IgD-negative memory B cell (primary cell): ENCODE measurements at regions not wholly inside any gene's neighbourhood (a gene's known extent, or its start where the extent isn't known, plus 50 kb on each side); places are given as distances from the start of the nearest gene placed in this dataset.

Source experiments
- H3K27ac Mint-ChIP-seq, 3 donors: one replicate each; pipeline ENCODE4 v1.8.0; 2020 to 2022; ENCODE audit warnings: mild to moderate bottlenecking in 3 of 3, mixed read lengths in 3 of 3, moderate library complexity in 1 of 3
- H3K27me3 Mint-ChIP-seq: one replicate; pipeline ENCODE4 v1.8.0; 2021; ENCODE audit warnings: mixed read lengths
- H3K36me3 Mint-ChIP-seq: one replicate; pipeline ENCODE4 v1.8.0; 2020; ENCODE audit warnings: mild to moderate bottlenecking, mixed read lengths
- H3K4me1 Mint-ChIP-seq, 3 donors: one replicate each; pipeline ENCODE4 v1.8.0; 2020 to 2022; ENCODE audit warnings: mixed read lengths in 3 of 3, mild to moderate bottlenecking in 1 of 3
- H3K4me3 Mint-ChIP-seq, 4 donors: one replicate each; pipeline ENCODE4 v1.8.0; 2020 to 2022; ENCODE audit warnings: mild to moderate bottlenecking in 4 of 4, mixed read lengths in 4 of 4, moderate library complexity in 3 of 4
- H3K9me3 Mint-ChIP-seq, 3 donors: one replicate each; pipeline ENCODE4 v1.8.0; 2020 to 2021; ENCODE audit warnings: mixed read lengths in 3 of 3, mild to moderate bottlenecking in 1 of 3

DNA sequence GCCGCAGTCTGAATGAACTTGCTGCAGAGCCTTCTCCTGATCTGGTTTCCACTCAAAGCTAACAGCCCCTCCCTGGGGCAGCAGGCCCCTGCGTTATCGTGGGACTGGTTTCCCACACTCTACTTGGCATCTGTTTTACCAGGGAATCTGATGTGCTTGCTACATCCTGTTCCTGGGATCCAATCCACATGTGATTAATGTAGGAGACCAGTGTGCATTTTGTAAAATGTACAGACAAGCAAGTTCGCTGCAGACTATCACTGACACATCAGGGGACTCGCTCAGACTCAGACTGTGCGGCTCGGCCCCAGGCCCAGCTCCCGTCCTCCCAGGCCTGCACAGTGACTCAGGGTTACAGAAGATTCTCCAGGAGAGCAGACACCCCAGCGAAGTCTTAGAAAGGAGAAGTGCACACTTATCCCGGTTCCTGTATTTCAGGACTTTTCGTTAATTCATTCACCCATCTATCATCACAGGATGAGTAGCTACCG, 340.1 kb downstream of the MATN1 start:
- Mint-ChIP-seq H3K9me3 (peaks cover 0 to 2% (median 0%) of the 10 kb centered on the region in 3 donors), H3K36me3 (peaks cover 1% of the 10 kb centered on the region), H3K4me3 (no peak overlapping the region), H3K27ac (no peak overlapping the region), H3K27me3 (peaks cover 7% of the 10 kb centered on the region), H3K4me1 (peaks cover 0 to 6% (median 0%) of the 10 kb centered on the region in 3 donors)

DNA sequence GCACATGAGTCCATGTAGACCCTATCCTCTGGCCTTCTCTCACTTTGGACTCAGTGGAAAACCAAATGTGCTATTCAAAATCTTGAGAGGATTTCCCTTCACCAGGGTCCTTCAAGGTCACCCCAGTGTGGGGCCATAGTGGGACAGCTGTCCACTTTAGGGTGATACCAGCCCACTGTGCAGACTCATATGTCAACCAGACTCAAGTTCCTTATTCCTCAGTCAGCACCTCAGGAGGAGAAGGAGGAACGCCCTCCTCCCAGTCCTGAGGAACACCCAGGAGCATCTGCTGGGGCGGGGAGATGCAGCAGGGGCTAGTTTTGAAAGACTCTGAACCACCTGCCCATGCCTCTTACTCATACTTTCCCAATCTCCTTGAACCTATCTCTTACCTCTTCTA, 340.9 kb downstream of the MATN1 start:
- peaks cover 9% of the 10 kb centered on the region for H3K27me3 Mint-ChIP-seq
- peaks cover 1% of the 10 kb centered on the region for H3K36me3 Mint-ChIP-seq
- H3K4me1 Mint-ChIP-seq: peaks cover 0 to 6% (median 0%) of the 10 kb centered on the region in 3 donors
- no peak overlapping the region for H3K4me3 Mint-ChIP-seq
- H3K9me3 Mint-ChIP-seq: peaks cover 0 to 2% (median 0%) of the 10 kb centered on the region in 3 donors
- H3K27ac Mint-ChIP-seq: peak overlapping the region in 1 of 3 donors; percentile 36

DNA sequence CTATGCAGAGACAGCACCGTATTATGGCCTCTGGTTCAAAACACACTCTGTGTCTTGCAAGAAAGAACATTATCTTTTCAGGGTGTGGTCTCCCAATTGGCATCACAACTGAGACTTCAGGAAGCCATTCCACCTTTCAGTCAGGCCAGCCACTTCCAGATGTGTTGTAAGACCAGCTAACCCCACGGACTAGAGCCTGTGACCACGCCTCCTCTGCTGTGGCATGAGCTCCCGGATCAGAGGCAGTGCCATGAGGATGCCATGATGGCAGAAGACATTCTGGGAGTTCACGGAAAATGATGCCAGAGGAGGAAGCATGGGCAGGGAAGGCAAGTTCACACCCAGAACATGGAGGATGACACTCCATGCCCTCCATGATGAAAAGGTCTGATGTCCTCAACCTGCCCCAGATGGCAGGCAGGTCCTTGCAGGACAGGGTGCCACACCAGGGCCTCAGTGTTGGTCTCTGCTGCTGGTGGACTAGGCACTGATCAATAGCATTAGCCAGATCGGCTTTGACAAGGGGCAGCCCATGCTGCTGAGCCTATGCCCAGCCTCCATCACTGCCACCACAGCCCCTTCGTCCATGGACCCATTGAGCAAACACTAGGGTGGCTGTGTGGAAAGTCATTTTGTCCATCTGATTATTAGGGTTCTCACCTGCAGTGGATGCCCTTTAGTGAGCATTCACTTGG, 341.6 kb downstream of the MATN1 start:
- Mint-ChIP-seq H3K4me1 (peaks cover 0 to 6% (median 0%) of the 10 kb centered on the region in 3 donors), H3K27me3 (peaks cover 10% of the 10 kb centered on the region), H3K36me3 (peaks cover 1% of the 10 kb centered on the region), H3K9me3 (peaks cover 0 to 2% (median 0%) of the 10 kb centered on the region in 3 donors), H3K27ac (no peak overlapping the region), H3K4me3 (no peak overlapping the region)

DNA sequence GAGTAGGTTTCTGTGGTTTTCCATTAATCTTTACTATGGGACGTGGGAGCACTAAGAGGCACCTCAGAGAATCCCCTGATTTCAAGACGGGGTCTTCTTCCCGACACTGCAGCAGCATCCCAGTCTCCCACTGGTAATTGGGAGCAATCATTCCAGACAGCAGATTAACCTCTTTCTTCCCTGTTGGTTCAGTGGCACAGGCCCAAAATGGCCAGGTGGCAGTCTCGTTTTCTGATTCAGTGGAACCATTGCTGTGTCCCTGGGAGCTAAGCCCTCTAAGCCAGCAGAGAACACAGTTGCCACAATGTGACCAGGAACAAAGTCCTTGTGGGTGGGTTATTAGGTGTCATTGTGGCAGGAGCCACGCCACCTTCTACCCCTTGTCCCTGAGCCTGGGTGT, 342.1 kb downstream of the MATN1 start:
- Mint-ChIP-seq H3K27me3 (peaks cover 15% of the 10 kb centered on the region), H3K9me3 (peaks cover 0 to 2% (median 0%) of the 10 kb centered on the region in 3 donors), H3K36me3 (peaks cover 1% of the 10 kb centered on the region), H3K27ac (no peak overlapping the region), H3K4me3 (no peak overlapping the region), H3K4me1 (peaks cover 0 to 6% (median 0%) of the 10 kb centered on the region in 3 donors)

DNA sequence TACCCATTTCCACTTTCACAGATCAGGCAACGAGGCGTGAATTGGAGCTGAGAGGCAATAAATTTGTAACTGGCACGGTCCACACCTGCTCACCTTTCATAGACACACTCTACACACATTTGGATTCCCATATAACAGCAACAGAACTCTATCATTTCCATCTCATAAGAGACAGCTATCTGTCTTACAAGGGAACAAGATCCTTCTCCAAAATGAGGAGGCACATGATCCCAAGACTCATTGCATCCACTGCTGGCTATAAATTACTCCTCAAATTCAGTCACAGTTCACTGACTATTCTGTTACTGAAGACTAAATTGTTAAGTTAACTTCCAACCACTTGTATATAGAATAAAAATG, 342.8 kb downstream of the MATN1 start:
- Mint-ChIP-seq H3K4me3 (no peak overlapping the region), H3K27ac (no peak overlapping the region), H3K27me3 (peaks cover 15% of the 10 kb centered on the region), H3K9me3 (peaks cover 0 to 5% (median 0%) of the 10 kb centered on the region in 3 donors), H3K4me1 (peaks cover 0 to 6% (median 0%) of the 10 kb centered on the region in 3 donors), H3K36me3 (peaks cover 1% of the 10 kb centered on the region)

DNA sequence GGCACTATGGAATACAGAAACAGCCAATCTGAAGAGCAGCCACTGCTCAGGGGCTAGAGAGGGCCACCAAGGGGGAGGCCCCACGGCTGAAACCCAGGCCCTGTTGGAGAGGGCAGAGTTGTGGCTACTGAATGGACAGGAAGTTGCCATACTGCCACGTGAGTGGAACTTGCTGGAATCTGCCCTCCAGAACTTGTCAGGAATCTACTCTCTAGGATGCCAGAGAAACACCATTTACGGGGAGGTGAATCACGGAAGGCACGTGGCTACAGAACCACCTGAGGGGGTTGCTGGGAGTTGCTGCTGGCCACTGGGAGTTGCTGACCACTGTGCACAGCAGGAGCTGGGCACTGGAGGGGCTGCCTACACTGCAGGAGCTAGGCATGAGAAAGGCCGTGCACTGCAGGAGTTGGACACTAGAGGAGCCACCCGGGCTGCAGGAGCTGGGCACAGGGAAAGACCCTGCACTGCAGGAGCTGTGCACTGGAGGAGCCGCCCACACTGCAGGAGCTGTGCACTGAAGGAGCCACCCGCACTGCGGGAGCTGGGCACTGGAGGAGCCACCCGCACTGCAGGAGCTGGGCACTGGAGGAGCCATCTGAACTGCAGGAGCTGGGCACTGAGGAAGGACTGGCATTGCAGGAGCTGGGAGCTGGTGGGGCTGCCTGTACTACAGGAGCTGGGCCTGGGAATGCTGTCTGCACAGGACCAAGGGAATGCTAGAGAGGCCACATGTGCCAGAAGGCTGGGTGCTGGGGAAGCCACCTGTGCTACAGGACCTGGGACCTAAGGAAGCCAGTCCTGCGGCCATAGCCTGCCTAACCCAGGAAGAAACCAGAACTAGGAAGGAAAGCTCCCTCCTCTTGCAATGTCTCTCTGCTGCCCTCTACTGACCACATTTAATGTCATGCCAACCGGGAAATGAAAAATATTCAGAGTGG, 343.4 kb downstream of the MATN1 start:
- H3K27me3 Mint-ChIP-seq: peaks cover 12% of the 10 kb centered on the region
- no peak overlapping the region for H3K4me3 Mint-ChIP-seq
- H3K27ac Mint-ChIP-seq: no peak overlapping the region
- peaks cover 0 to 3% (median 0%) of the 10 kb centered on the region in 3 donors for H3K9me3 Mint-ChIP-seq
- H3K4me1 Mint-ChIP-seq: peaks cover 0 to 6% (median 0%) of the 10 kb centered on the region in 3 donors
- no peaks in the 10 kb centered on the region for H3K36me3 Mint-ChIP-seq

DNA sequence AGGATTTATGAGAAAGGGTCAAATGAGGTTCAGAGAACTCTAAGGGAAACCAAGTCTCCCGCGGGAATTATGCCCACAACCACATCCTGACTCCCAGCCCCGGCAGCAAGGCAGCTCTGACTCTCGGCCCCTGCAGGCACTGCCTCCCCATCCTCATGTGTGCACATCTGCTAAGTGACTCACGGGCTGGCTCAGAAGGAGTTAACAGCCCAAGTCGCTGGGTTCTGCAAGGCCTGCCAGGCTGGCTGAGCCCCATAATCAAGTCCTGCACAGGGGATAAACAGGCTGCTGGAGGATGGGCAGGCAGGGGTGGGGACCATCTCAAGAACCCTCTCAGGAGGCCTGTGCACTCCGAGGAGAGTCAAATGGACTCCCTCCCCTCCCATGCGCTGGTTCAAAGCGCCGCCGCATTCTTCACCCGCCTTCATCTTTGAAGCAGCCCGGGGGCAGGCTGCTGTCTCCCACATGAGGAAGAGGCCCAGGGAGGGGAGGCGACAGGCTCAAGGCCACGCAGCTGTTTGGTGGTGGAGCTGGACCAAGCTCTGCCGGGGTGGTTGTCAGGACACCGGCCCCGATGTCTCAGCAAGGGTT, 344.3 kb downstream of the MATN1 start:
- Mint-ChIP-seq H3K27me3 (peaks cover 12% of the 10 kb centered on the region), H3K9me3 (peaks cover 0 to 3% (median 0%) of the 10 kb centered on the region in 3 donors), H3K4me3 (no peak overlapping the region), H3K36me3 (no peaks in the 10 kb centered on the region), H3K4me1 (peaks cover 0 to 6% (median 0%) of the 10 kb centered on the region in 3 donors), H3K27ac (no peak overlapping the region)

DNA sequence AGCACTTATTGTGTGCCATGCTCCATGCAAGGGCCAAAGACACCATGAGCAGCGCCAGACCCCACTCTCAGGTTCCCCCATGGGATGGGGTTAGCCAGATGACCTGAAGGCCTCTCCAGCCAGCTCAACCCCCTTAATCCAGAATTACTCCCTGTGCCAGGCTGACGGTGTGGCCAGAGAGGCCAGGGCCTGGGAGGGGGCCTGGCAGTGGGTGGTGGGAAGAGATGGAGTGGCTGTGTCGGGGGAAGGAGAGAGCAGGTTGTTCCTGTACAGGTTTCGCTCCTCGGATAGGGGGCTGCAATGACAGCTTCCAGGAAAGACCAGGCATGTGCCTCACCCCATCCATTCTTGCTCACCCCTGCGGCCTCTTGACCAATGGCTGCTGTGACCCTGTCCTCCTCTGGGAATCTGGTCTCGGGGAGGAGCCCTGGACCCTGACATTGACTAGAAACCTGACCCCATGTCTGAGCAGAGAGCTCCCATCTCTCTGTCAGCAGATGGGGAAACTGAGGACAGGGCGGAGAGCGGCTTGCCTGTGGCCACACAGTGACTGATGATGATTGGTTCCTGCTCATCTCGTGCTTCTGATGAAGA, 345.3 kb downstream of the MATN1 start:
- H3K27ac Mint-ChIP-seq: no peak overlapping the region
- peaks cover 0 to 6% (median 0%) of the 10 kb centered on the region in 3 donors for H3K4me1 Mint-ChIP-seq
- H3K4me3 Mint-ChIP-seq: no peak overlapping the region
- peaks cover 12% of the 10 kb centered on the region for H3K27me3 Mint-ChIP-seq
- H3K36me3 Mint-ChIP-seq: no peaks in the 10 kb centered on the region
- H3K9me3 Mint-ChIP-seq: peaks cover 0 to 3% (median 0%) of the 10 kb centered on the region in 3 donors

DNA sequence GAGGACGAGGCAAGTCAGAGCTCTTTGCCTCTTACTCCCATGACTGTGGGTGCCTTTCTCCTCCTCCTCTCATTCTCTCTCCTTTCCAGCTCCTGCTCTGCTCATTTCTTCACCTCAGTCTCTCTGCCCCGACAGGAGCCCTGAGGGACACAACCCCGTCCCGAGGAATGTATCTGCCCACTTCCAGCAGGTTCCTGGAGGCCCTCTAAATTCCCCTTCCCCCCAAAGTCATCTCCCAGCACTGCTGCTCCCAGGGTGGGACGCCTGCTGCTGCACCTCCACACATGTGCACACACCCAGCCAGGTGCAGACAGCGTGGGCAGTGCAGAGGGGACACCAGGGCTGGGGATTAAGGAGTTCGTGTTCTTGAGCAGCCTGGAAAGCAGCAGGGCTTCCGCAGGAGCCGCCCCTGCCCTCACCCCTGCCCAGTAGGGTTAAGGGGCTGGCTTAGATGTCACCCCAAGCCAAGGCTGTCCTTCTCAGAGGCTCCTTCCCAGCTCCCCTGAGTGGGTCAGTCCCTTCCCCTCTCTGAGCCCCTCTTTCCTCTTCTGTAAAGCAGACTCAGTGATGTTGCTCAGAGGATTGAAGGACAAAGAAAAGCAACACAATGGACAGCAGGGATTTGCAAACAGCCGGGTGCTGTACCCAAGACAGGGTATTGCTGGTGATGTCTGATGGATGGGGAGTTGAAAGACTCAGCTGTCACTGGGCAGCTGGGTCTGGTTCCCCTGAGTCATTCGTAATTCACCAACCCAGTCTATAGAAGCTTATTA, 346.0 kb downstream of the MATN1 start:
- no peak overlapping the region for H3K4me3 Mint-ChIP-seq
- peaks cover 0 to 3% (median 0%) of the 10 kb centered on the region in 3 donors for H3K9me3 Mint-ChIP-seq
- H3K27me3 Mint-ChIP-seq: peaks cover 12% of the 10 kb centered on the region
- peaks cover 0 to 6% (median 0%) of the 10 kb centered on the region in 3 donors for H3K4me1 Mint-ChIP-seq
- no peak overlapping the region for H3K27ac Mint-ChIP-seq
- no peaks in the 10 kb centered on the region for H3K36me3 Mint-ChIP-seq

DNA sequence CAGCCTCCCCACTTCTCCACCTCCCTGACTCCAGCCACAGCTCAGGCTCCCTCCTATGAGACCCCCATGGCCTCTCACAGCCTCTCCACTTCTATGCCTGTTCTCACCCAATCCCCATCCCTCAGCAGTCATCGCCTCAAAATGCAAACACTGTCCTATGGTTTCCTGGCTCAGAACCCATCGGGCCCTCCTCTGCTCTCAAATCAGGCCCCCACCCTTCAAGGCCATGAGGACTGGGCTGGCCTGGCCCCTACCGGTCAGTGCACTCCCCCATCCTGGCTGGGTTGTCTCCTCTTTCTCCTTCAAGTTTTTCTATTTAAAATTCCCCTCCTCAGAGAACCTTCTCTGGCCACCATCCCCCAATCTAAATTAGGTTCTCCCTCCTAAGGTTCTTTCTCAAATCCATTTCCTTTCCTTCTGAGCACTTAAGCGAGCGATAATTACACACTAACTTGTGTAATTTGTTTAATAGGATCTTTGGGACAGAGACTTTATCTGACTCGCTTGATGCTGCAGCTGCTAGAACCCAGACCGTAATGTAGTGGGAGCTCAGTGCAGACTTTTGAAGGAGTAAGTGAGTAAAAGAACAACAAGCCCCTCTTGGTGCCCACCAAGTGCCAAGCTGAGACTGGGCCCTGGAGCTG, 347.2 kb downstream of the MATN1 start:
- no peak overlapping the region for H3K4me3 Mint-ChIP-seq
- H3K36me3 Mint-ChIP-seq: no peaks in the 10 kb centered on the region
- H3K4me1 Mint-ChIP-seq: peaks cover 0 to 6% (median 0%) of the 10 kb centered on the region in 3 donors
- peaks cover 12% of the 10 kb centered on the region for H3K27me3 Mint-ChIP-seq
- no peak overlapping the region for H3K27ac Mint-ChIP-seq
- H3K9me3 Mint-ChIP-seq: peaks cover 0 to 3% (median 0%) of the 10 kb centered on the region in 3 donors

DNA sequence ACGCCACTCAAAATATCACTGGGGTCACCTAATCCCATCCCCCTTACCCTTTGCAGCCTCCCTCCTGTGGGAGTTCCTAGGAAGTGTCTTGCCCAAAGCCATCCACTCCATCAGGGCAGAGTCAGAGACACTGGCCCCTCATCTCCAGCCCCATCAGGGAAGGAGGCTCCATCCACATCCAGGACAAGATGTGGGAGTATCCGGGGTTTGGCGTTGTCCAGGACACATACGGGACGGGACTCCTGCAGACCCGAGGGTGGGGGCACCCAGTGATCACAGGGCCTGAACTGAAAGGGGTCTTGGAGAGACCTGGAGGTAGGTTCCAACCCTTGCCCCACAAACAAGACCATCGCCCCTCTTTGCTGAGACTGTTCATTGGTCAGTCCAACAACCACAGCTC, 348.2 kb downstream of the MATN1 start:
- Mint-ChIP-seq H3K9me3 (peaks cover 0 to 3% (median 0%) of the 10 kb centered on the region in 3 donors), H3K4me3 (no peak overlapping the region), H3K27me3 (peaks cover 12% of the 10 kb centered on the region), H3K4me1 (peaks cover 0 to 1% (median 0%) of the 10 kb centered on the region in 3 donors), H3K36me3 (no peaks in the 10 kb centered on the region), H3K27ac (no peak overlapping the region)

DNA sequence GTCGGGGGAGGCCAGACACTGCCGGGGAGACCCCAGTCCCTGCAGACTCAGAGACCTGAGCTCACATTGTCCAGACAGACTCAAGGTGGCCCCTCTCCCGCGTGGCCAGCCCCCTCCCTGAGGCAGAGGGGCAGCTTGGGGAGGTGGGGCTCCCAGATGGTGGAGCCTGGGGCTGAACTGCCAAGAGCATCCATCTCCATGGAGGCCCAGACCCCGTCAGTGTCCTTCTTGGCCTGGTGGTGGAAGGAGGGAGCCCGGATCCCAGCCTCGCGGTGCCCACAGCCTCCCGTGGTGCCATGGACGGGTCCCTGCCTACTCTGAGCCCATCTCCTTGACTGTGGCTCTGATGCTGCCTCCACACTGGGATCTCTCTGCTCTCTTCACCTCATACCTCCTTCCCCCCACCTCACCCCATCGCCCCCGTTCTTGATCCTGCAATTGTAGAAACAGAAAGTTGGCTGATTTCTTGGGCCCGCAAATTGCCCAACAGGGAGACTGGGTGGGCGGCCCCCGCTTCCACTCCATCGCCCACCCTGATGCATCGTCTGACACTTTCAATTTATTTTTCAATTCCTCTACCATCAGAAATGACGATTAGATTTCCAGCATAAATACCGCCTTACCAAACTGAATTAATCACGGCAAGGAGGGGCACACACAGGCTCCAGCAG, 348.9 kb downstream of the MATN1 start:
- H3K4me1 Mint-ChIP-seq: peaks cover 0 to 1% (median 0%) of the 10 kb centered on the region in 3 donors
- no peak overlapping the region for H3K4me3 Mint-ChIP-seq
- H3K27me3 Mint-ChIP-seq: peaks cover 11% of the 10 kb centered on the region
- H3K36me3 Mint-ChIP-seq: no peaks in the 10 kb centered on the region
- H3K27ac Mint-ChIP-seq: no peak overlapping the region
- H3K9me3 Mint-ChIP-seq: peaks cover 0 to 3% (median 0%) of the 10 kb centered on the region in 3 donors
